Upper lobe of left lung (tissue), 4 donors: ENCODE measurements at regions not wholly inside any gene's neighbourhood (a gene's known extent, or its start where the extent isn't known, plus 50 kb on each side); places are given as distances from the start of the nearest gene placed in this dataset.

Experiments used
- CTCF ChIP-seq, 6 experiments: fragments of 450-650 bp in 4 of 6; fragments of 200-600 bp in 2 of 6; sonication (generic) in 2 of 6; IDR thresholded peaks; one replicate each; pipeline ENCODE4 v1.5.1; 2016 to 2019; ENCODE audit warnings: antibody characterized with exemption in 6 of 6
- POLR2A ChIP-seq, 4 donors: fragments of 450-650 bp; IDR thresholded peaks; one replicate each; pipeline ENCODE4 v1.5.1; 2016 to 2017; ENCODE audit warnings: antibody characterized with exemption in 4 of 4, mild to moderate bottlenecking in 2 of 4

- TF ChIP-seq CTCF (IDR thresholded peaks at IDR 0.05) (no peak), POLR2A (IDR thresholded peaks at IDR 0.05) (no peak)
Measured at GRCh38 chr18:1408376-1408775, 503.7 kb downstream of the ADCYAP1 start.
